ENCODE measurements at regions not wholly inside any gene's neighbourhood (a gene's known extent, or its start where the extent isn't known, plus 50 kb on each side); places are given as distances from the start of the nearest gene placed in this dataset.

GRCh38 chr9:684941-685340 is 156.6 kb upstream of the DMRT1 start:
- H3K9me3 ChIP-seq = no peaks in the 10 kb centered on the region
- H3K4me1 ChIP-seq = peaks cover 37% of the 10 kb centered on the region
- no peaks in the 10 kb centered on the region for H3K27me3 ChIP-seq (ENCODE audit: insufficient read depth in 3 of 3, low read length in 2 of 3)
- H3K36me3 ChIP-seq (ENCODE audit: insufficient read depth in 1 of 2, low read depth in 1 of 2) = no peaks in the 10 kb centered on the region
- intact Hi-C loops (cut with DNase I) = loop anchor here (5.0 kb wide), 2 partner anchors 33 to 63 kb away; no protein-coding TSS in a partner anchor
- no peak for DNase-seq
- no peak for TF ChIP-seq CTCF (IDR thresholded peaks at IDR 0.05)
- ATAC-seq = no peak
- H3K27ac ChIP-seq = peak overlapping the region; percentile 77
- 62 to 70% (median 69%) methylated on average over 4 of the region's 4 CpGs for WGBS, 3 donors
- no peak overlapping the region for H3K4me3 ChIP-seq

GRCh38 chr9:686321-686813 is 155.1 kb upstream of the DMRT1 start:
- DNase-seq = no peak
- ATAC-seq = peak in 3 of 4 donors; percentile 62 to 75 (median 64)
- no peaks in the 10 kb centered on the region for H3K27me3 ChIP-seq (ENCODE audit: insufficient read depth in 3 of 3, low read length in 2 of 3)
- no peak for TF ChIP-seq CTCF (IDR thresholded peaks at IDR 0.05)
- H3K4me1 ChIP-seq = peaks cover 38% of the 10 kb centered on the region
- peak overlapping the region; percentile 77 for H3K27ac ChIP-seq
- H3K9me3 ChIP-seq = no peaks in the 10 kb centered on the region
- WGBS, 3 donors = 35 to 51% (median 43%) methylated on average over 7 of the region's 7 CpGs
- intact Hi-C loops (cut with DNase I) = loop anchor here (5.0 kb wide), 2 partner anchors 34 to 64 kb away; no protein-coding TSS in a partner anchor
- H3K36me3 ChIP-seq (ENCODE audit: insufficient read depth in 1 of 2, low read depth in 1 of 2) = no peaks in the 10 kb centered on the region
- H3K4me3 ChIP-seq = no peak overlapping the region

GRCh38 chr9:687034-687785 is 154.3 kb upstream of the DMRT1 start:
- no peak overlapping the region for H3K4me3 ChIP-seq
- peak in 2 of 4 donors; percentile 69 to 74 for ATAC-seq

GRCh38 chr9:687994-688393 is 153.5 kb upstream of the DMRT1 start:
- TF ChIP-seq CTCF (IDR thresholded peaks at IDR 0.05) = no peak
- peak overlapping the region; percentile 77 for H3K27ac ChIP-seq

More at GRCh38 chr9:687034-687785, 154.3 kb upstream of the DMRT1 start:
- WGBS, 3 donors = 87 to 96% (median 89%) methylated on average over 4 of the region's 4 CpGs
- DNase-seq = no peak
- TF ChIP-seq CTCF (IDR thresholded peaks at IDR 0.05) = no peak
- Histone ChIP-seq H3K9me3 (no peaks in the 10 kb centered on the region), H3K4me1 (peaks cover 47% of the 10 kb centered on the region), H3K36me3 (ENCODE audit: insufficient read depth in 1 of 2, low read depth in 1 of 2) (no peaks in the 10 kb centered on the region), H3K27ac (peak overlapping the region; percentile 77), H3K27me3 (ENCODE audit: insufficient read depth in 3 of 3, low read length in 2 of 3) (no peaks in the 10 kb centered on the region)
- intact Hi-C loops (cut with DNase I) = loop anchor here (5.0 kb wide), 2 partner anchors 35 to 65 kb away; no protein-coding TSS in a partner anchor

More at GRCh38 chr9:687994-688393, 153.5 kb upstream of the DMRT1 start:
- intact Hi-C loops (cut with DNase I) = loop anchor here (5.0 kb wide), 2 partner anchors 36 to 66 kb away; no protein-coding TSS in a partner anchor
- 90 to 95% (median 90%) methylated on average over 4 of the region's 4 CpGs for whole genome bisulfite sequencing, 3 donors
- no peaks in the 10 kb centered on the region for H3K9me3 ChIP-seq
- H3K4me1 ChIP-seq = peaks cover 52% of the 10 kb centered on the region
- H3K27me3 ChIP-seq (ENCODE audit: insufficient read depth in 3 of 3, low read length in 2 of 3) = no peaks in the 10 kb centered on the region
- H3K4me3 ChIP-seq = no peak overlapping the region
- ATAC-seq = no peak
- DNase-seq = no peak
- H3K36me3 ChIP-seq (ENCODE audit: insufficient read depth in 1 of 2, low read depth in 1 of 2) = no peaks in the 10 kb centered on the region

Data from psoas muscle (tissue), 7 donors.